Amniotic epithelial cell (primary cell): ENCODE measurements at regions not wholly inside any gene's neighbourhood (a gene's known extent, or its start where the extent isn't known, plus 50 kb on each side); places are given as distances from the start of the nearest gene placed in this dataset.
"Not testable (repeated sequence)": the region's sequence is repeated elsewhere in the genome, so short reads cannot be mapped to it uniquely, and the experiment has no call there.

Experiments used
- DNase-seq: peaks from one replicate; pipeline ENCODE4 v3.0.0-alpha.2; 2010; ENCODE audit warnings: low read depth

DNA sequence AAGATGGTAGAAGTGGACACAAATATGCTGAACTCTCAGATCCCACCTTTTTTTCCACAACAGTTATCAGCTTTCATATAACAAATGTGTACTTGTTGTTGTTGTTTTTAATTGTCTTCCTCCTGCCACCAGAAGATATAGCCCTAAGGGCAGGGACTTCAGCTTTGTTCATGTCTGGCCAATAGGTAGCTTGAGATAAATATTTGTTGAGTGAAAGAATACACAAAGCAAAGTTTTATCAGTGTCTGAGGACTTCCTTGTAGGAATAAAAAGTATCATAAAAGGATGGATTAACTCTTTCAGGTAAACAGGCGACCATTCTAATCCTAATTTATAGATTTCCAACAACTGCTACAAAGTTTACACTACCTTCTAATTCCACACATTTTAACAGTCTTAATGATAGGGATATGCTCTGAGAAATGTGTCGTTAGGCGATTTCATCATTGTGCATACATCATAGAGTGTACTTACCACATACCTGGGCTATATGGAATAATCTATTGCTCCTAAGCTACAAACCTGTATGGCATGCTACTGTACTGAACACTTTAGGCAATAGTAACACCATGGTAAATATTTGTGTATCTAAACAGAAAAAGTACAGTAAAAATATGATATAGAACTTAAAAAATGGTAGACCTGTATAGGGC lies 186.1 kb downstream of the ATOH1 start:
- no peak for DNase-seq

DNA sequence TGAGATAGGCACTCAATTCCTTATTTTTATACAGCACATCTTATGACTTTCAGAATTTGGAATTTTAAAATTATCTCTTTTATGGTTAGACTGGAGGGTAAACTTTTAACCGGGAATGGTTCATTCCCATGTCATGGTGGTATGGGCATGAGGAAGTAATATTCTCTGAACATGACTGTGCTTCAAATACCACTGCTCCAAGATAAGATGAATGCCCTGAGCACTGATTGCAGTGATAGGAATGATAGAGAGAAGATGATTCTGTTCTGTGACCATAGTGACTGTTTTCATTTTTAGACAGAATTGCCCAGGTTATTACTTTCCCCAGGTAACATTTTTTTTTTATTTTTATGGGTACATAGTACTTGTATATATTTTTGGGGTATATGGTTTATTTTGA lies 187.4 kb downstream of the ATOH1 start:
- DNase-seq, result no peak

DNA sequence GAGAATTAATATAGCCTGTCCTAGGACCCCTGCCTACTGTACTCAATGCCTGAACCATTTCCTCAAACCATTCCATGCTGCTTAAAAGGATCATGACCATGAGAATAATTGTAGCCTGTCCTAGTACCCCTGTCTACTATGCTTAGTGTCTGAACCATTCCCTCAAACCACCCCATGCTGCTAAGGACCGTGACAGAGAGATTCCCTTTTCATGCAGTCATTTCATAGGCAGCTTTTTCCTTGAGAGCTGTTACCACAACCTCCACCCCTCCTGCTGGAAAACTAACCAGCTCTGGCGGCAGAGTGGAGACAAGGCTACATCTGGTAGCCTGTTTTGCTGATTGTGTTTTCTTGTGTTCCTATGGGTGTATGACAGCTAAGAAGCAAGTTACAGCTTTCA lies 174.9 kb upstream of the SMARCAD1 start:
- DNase-seq, result no peak

DNA sequence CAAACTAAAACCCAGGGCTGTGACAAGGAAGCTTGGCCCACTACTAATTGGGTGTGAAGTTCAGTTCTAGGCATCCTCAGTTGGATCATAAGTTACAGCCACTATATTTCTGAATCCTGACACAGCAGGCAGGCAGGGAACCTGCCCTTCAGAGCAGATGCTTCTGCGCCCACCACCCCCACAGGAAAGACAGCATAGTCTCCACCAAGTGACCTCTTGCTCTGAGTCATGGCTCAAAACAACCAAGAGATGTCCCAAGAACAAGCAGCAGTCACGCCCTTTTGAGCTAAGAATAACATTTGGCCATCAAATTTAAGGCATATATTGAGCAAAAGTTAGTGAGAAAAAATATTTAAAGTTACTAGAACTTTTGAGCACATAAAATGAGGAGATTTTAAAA lies 170.7 kb upstream of the SMARCAD1 start:
- DNase-seq, result no peak

DNA sequence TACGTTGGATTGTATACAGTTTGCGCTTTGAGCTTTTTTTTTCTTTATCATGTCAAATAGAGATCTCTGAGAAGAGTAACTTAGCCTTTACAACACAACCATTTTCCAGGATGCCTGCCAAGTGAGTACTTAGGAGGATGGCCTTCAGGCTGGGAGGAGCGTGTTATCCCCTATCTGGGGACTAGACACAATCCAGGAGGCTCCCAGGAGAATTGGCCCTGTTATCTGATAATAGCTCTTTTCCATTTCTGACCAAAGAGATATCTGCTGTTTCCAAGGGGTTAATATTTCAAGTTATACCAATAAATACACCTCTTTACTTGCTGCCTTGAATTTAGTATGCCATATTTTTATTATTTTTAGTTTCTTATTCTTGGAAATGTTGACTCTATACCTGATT lies 169.5 kb upstream of the SMARCAD1 start:
- no peak for DNase-seq

DNA sequence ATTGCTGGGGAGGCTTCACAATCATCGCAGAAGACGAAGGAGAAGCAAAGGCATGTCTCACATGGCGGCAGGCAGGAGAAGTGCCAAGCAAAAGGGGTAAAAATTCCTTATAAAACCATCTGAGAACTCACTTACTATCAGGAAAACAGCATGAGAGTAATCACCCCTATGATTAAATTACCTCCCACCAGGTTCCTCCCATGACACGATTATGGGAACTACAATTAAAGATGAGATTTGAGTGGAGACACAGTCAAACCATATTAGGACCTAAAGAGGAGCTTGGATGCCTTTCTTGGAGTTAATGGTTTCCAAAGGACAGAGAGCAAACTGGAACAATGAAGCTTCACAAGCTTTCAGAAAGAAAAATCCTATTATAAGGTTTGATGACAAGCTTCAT lies 168.4 kb upstream of the SMARCAD1 start:
- no peak for DNase-seq

DNA sequence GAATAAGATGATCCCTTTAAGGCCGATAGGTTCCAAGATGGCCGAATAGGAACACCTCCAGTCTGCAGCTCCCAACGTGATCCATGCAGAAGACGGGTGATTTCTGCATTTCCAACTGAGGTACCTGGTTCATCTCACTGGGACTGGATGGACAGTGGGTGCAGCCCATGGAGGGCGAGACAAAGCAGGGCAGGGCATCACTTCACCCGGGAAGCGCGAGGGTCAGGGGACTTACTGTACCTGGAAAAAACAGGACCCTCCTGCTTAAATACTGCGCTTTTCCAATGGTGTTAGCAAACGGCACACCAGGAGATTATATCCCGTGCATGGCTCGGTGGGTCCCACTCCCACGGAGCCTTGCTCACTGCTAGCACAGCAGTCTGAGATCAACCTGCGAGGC lies 163.2 kb upstream of the SMARCAD1 start:
- not testable (repeated sequence) for DNase-seq

DNA sequence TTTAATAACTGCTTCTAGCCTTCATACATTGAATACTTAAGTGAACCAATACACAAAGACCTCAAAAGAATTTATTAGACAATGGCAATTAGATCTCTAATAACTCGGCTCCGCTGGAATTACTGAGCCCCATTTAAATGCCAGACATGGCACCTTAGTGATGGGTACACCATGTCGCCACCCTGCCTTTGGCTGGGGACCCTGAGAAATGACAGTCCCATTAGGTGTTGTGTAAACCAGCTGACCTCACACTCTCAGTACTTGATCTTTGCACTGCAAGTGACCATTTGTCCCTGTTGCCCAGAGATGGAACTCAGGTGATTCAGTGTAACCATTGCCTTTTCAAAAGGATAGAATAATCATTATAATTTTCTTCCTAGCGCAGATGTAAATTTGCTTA lies 144.6 kb upstream of the SMARCAD1 start:
- no peak for DNase-seq

DNA sequence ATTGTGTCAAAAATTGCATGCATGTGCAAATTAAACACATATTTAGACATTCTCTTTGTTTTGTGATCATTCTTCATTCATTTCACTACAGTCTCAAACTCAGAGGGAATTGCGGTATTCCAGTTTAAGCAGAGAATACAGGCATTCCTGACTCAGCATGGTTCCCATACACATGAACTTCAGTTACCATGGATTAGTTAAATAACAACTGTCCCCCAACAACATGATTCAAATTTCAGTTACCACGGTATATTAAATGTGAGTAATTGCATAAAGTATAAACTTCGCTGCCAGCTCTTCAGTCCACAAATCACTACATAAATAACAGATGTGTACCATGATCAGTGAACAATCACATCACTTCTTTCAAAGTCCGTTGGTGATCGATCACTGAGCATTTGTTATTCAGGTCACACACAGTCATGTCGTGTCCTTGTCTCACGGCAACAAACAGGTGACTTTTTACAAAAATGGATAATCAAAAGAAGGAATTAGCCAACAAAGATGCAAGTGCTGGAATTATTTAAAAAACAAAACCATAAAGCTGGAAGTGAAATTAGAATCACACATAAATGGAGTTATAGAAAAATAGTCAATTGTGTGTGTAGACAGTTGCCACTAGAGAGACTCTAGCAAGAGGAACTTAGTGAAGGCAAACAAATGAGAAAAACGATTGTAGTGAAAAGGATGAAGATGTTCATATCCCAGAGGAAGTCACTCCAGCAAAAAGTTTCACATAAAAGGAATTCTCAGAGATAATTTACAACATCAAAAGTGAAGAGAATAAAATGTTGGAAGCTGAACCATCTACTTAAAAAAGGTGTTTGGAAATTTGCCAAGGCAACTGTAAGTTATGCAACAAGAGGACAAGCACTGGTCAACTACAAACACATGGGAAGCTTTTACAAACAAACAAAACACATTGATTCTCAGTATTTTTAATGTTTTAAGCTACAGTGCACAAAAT lies 138.6 kb upstream of the SMARCAD1 start:
- DNase-seq, result no peak

DNA sequence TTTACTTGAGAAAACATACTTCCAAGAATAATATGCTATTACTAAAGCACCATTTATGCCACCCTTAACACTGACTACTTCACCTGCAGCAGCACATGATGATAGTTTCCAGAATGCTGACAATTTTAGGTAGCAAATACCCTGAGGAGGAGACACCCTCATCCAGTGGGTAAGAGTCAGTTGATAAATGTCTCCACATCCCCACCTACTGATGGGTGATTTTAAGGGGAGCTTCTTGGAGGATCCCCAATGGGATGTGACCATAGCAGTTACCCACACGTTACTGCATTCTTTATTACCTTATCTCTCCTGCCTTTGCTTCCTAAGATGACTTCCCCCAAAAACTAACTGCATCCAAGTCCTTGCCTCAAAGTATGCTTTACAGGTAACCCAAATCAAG lies 131.2 kb upstream of the SMARCAD1 start:
- DNase-seq, result no peak

DNA sequence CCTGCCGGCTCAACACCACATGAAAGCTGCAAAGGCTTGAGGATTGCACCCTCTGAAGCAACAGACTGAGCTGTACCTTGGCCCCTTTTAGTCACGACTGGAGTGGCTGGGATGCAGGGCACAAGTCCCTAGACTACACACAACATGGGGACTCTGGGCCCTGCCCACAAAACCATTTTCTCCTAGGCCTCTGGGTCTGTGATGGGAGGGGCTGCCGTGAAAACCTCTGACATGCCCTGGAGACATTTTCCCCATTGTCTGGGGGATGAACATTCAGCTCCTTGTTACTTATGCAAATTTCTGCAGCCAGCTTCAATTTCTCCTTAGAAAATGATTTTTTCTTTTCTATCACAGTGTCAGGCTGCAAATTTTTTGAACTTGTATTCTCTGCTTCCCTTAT lies 123.5 kb upstream of the SMARCAD1 start:
- DNase-seq, result no peak

DNA sequence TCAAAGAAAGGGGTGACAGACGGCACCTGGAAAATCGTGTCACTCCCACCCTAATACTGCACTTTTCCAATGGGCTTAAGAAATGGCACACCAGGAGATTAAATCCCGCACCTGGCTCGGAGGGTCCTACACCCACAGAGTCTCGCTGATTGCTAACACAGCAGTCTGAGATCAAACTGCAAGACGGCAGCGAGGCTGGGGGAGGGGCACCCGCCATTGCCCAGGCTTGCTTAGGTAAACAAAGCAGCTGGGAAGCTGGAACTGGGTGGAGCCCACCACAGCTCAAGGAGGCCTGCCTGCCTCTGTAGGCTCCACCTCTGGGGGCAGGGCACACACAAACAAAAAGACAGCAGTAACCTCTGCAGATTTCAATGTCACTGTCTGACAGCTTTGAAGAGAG lies 108.5 kb upstream of the SMARCAD1 start:
- DNase-seq, result not testable (repeated sequence)

DNA sequence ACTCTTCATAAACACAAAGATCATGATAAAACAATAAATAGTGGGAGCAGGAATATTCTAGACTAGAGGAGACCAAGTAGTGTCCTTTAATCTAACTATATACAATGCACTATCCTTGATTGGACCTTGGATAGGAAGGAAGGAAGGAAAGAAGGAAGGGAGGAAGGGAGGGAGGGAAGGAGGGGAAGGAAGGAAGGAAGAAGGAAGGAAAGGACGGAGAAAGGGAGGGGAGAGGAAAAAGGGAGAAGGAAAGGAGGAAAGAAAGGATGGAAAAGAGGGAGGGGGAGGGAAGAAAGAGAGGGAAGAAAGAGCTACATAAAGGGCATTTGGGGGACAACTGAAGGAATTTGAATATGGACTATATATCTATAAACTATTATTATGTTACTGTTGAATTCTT lies 95.0 kb upstream of the SMARCAD1 start:
- DNase-seq, result no peak

DNA sequence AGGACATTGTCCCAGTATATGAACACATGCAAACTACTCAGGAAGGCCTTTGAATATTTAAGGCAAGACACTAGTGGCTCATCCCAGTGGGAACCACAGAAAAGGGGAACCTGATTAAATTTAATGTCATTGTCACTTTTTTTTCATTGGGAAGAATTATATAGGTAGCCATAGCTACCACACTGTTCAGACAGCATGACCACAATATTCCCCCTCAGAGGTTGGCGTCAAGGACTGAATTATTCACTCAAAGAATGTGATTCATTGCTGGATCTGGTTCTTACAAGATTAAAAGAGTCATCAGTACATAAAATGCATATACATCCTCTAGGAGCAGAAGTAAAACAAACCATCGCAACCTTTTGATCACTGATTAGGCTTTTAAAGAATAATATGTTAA lies 92.0 kb upstream of the SMARCAD1 start:
- DNase-seq, result no peak

DNA sequence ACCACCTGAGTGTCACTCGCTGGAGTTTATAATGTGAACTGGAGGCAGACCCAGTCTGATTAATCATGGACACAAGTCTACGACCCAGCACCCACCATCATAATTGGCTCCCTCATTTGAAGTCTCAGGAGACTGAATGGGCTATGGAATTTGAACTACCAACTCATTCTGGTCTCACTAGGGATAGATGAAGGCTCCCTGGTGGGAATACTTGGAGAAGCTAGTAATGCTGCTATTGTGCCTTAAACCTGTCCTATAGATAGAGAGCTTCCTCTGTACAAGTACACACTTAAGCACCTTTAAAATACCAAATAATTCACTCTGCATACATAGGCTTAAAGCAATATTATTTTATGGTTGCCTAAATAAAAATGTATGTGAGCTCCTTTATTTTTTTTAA lies 90.8 kb upstream of the SMARCAD1 start:
- no peak for DNase-seq

DNA sequence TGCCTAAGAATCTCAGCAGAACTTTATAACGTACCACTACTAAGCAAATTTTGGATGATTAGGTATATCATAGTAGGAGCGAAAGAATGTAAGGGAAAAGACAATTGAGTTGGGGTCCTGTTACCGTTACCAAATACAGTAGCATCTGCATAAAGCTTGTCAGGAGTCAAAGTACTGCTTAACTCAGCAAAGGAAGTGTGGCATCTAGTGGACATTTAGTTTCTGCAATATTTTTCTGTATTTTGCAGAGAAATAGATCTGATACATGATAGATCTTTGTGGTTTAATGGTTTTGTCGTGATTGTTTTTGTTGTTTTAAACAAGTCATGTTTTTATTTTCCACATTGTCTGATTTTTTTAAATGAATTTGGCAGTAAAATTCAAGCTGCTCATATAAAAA lies 81.0 kb upstream of the SMARCAD1 start:
- DNase-seq, result no peak

DNA sequence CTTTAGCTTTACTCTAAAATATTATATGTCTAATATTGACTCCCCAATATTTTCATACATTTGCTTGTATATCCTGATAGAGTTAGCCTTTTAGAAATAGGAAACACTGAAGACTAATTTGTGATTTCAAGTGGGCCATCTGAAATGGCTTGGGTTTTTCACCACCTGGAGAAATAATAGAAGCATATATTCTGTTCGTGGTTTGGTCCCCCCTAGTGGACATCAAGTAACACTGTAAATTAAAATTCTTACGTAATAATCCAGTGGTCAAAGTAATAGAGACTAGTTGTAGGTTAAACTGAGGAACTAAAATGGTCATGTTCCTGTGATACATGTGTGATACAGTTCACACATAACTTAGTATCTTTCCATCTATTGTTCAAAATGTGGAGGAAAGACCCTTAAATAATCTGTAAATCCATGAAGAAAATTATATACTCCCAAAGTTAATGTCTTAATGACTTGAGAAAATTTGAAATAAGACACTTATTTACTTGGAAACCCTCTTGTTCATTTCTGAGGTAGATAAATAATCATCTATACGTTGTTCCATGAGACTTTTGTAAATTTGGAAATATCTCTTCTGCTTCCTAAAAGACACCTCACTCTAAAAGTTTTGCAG lies 79.8 kb upstream of the SMARCAD1 start:
- DNase-seq, result peak; percentile 29

DNA sequence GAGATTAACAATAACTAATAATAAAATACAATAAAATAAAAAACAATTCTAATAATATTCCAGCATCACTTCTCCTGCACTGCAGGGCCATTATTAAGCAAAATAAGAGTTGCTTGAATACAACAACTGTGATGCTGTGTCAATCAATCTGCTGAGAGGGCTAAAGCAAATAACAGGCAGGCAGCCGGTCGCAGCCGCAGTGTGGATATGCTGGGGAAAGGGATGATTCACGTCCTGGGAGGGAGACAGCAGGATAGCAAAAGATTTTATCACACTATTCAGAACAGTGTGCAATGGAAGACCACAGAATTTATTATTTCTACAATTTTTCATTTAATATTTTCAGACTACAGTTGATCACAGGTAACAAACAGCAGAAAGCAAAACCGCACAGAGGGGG lies 76.5 kb upstream of the SMARCAD1 start:
- no peak for DNase-seq

DNA sequence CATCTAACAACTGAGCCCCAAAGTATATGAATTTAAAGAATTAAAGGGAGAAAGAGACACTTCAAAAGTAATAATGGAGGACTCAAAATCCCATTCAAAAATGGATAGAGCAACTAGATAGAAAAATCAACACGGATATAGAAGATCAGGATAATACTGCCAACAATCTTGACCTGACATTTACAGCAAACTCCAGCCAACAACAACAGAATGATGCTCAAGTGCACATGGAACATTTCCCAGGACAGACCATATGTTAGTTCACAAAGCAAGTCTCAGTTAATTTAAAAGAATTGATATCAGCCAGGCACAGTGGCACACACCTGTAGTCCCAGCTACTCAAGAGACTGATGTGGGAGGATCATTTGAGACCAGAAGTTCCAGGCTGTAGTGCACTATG lies 72.0 kb upstream of the SMARCAD1 start:
- no peak for DNase-seq

DNA sequence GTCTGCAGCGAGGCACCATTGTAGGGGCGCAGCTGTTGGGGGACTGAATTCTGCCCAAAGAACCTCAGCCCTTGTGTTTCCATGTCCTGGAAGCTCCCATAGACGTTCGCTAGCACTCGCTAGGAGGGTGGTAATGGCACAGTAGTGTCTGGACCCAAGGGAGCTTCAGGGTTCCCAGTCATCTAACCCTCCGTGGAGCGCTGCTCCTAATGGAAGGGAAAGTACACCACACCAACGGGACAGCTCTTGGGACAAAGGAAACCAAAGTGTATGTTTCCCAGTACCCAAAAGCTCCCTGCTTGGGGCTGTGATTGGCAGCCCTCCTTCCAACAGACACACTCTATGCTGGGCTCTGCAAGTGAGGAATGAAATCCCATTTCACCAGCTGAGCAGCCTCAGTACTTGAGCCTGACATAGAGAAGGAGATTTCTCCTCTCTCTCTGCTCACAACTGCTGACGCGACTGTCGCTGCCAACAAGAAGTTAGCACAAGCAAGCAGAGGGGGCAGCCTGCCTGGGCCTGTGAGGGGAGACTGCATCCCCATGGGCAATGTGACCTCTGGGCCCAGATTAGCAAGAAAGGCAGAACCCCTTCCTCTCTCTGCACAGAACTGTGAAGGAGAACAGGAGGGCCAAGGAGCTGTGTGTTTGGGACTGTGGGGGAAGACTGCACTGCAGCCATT lies 67.6 kb upstream of the SMARCAD1 start:
- no peak for DNase-seq

DNA sequence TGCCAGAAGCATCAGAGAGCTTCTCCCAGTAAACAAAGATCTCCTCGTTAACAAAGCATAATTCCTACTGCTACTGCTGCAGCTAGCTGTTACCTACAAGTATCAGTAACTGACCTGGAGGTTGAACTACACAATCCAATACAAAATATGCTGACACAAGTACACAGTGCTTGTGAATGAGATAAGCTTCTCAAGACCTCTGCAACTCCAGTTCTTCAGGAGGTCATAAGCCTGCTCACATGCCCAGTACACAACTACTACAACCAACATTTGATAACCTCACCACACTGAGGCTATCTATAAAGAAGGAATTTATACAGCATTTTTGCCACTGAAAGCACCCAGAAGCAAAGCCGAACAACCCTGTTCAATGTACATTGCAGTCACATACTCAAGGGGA lies 66.7 kb upstream of the SMARCAD1 start:
- DNase-seq, result no peak

DNA sequence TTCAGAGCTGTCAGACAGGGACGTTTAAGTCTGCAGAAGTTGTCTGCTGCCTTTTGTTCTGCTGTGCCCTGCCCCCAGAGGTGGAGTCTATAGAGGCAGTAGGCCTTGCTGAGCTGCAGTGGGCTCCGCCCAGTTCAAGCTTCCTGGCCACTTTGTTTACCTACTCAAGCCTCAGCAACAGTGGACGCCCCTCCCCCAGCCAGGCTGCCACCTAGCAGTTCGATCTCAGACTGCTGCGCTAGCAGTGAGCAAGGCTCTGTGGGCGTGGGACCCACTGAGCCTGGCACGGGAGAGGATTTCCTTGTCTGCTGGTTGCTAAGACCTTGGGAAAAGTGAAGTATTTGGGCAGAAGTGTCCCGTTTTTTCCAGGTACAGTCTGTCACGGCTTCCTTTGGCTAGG lies 59.6 kb upstream of the SMARCAD1 start:
- DNase-seq, result not testable (repeated sequence)

DNA sequence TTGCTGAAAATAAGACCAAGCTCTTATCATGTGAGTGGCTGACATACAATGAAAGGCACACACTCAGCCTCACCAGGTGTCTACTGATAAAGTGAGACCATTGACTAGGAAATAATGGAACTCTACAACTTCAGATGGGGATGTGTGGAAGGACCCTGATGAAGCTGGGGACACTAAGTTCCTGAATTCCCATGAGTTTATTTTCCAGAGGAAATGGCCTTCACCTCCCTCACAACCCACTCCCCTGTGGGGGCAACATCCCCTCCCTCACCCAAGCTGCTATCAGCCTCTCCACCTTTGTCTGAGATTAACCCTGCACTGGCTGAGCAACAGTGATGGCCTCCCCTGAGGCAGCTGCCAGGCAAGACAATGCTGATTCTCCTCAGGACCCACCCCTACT lies 55.2 kb upstream of the SMARCAD1 start:
- no peak for DNase-seq
